ENCODE measurements at regions not wholly inside any gene's neighbourhood (a gene's known extent, or its start where the extent isn't known, plus 50 kb on each side); places are given as distances from the start of the nearest gene placed in this dataset.

DNA sequence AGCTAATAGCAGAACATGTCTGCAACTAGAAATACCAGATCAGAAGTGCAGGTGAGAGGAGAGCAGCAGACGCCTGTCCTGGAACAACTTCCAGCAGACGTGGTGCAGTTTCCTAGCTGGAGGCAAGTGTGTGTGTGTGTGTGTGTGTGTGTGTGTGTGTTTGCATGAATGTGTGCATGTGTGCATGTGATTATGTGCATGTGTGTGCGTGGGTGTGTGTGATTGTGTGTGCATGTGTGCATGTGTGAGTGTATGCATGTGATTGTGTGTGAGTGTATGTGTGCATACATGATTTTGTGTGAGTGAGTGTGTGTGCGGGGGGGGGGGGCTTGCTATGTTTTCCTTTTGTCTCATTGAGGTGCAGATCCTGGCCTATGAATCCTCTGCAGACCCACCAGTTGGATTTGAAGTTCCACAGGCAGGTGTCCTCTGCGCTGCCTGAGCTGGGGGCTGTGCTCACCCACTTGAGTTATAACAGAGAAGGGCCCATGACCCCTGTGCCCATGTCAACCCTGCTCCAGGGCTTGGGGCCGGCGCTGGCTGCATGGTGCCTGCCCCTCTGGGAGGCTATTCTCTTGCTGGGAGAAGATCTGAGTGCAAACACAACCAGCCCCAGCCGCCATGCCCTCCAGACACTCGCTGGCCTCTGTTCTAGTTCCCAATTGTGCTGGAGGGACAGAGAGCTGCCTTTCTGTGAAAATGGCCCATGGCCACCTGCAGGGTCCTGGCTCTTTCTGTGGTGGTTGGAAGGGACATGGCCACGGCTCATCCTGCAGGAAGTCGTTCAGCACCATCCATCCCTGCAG lies 821.3 kb downstream of the BRD1 start:
- RAD21 ChIA-PET (ENCODE audit: low non-redundant PET in 1 of 2, low total read pairs in 2 of 2, uncharacterized antibody in 2 of 2, unreplicated experiment in 2 of 2) = no interaction called here
- H4K20me1 ChIP-seq (ENCODE audit: insufficient read depth) = no peaks in the 10 kb centered on the region
- H3K27me3 ChIP-seq (ENCODE audit: insufficient read depth, low read length) = peaks cover 30% of the 10 kb centered on the region
- H3K4me1 ChIP-seq (ENCODE audit: control insufficient read depth in 1 of 2, insufficient read depth in 2 of 2, low read length in 2 of 2) = no peaks in the 10 kb centered on the region
- H2AFZ ChIP-seq (ENCODE audit: low read depth, low read length, poor library complexity, severe bottlenecking) = no peak overlapping the region
- H3K9me3 ChIP-seq (ENCODE audit: control insufficient read depth in 1 of 2, insufficient read depth in 1 of 2, low read depth in 1 of 2, low read length in 2 of 2) = no peaks in the 10 kb centered on the region; a peak in 1 of 4 replicates
- no peaks in the 10 kb centered on the region for H3K79me2 ChIP-seq (ENCODE audit: insufficient read depth, low read length)
- H3K27ac ChIP-seq (ENCODE audit: low read depth, low read length) = no peak overlapping the region
- ATAC-seq = no peak
- no peak overlapping the region for H3K4me3 ChIP-seq (replicated peaks in 1 of 2; ENCODE audit: low read depth in 1 of 2, low read length in 2 of 2)
- CTCF ChIA-PET = no interaction called here
- H3K9ac ChIP-seq (ENCODE audit: low read length) = no peak overlapping the region
- intact Hi-C loops (cut with micrococcal nuclease) = no loop called here
- H3K9me2 ChIP-seq (ENCODE audit: insufficient read depth) = no peaks in the 10 kb centered on the region
- no peaks in the 10 kb centered on the region for H3K36me3 ChIP-seq (ENCODE audit: control insufficient read depth in 1 of 2, insufficient read depth in 2 of 2, low read length in 2 of 2)
- POLR2A ChIA-PET = no interaction called here
- TF ChIP-seq TCF7L2 (IDR thresholded peaks at IDR 0.05; ENCODE audit: borderline replicate concordance, extremely low read depth, insufficient read depth, insufficient read length) (no peak), JUND (IDR thresholded peaks at IDR 0.05) (no peak), SRF (IDR thresholded peaks at IDR 0.05; ENCODE audit: low read depth) (no peak), POLR2A (IDR thresholded peaks at IDR 0.05; ENCODE audit: borderline replicate concordance, extremely low read depth, insufficient read depth, insufficient read length) (no peak)
- TF ChIP-seq, protein P1, sequence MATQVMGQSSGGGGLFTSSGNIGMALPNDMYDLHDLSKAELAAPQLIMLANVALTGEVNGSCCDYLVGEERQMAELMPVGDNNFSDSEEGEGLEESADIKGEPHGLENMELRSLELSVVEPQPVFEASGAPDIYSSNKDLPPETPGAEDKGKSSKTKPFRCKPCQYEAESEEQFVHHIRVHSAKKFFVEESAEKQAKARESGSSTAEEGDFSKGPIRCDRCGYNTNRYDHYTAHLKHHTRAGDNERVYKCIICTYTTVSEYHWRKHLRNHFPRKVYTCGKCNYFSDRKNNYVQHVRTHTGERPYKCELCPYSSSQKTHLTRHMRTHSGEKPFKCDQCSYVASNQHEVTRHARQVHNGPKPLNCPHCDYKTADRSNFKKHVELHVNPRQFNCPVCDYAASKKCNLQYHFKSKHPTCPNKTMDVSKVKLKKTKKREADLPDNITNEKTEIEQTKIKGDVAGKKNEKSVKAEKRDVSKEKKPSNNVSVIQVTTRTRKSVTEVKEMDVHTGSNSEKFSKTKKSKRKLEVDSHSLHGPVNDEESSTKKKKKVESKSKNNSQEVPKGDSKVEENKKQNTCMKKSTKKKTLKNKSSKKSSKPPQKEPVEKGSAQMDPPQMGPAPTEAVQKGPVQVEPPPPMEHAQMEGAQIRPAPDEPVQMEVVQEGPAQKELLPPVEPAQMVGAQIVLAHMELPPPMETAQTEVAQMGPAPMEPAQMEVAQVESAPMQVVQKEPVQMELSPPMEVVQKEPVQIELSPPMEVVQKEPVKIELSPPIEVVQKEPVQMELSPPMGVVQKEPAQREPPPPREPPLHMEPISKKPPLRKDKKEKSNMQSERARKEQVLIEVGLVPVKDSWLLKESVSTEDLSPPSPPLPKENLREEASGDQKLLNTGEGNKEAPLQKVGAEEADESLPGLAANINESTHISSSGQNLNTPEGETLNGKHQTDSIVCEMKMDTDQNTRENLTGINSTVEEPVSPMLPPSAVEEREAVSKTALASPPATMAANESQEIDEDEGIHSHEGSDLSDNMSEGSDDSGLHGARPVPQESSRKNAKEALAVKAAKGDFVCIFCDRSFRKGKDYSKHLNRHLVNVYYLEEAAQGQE (IDR thresholded peaks at IDR 0.05; ENCODE audit: low read depth) = no peak
- BruUV-seq (replicated peaks) = no TSS peak
- no peak for DNase-seq (ENCODE audit: low read depth, low spot score)
- H3K4me2 ChIP-seq (ENCODE audit: low read length) = no peak overlapping the region

DNA sequence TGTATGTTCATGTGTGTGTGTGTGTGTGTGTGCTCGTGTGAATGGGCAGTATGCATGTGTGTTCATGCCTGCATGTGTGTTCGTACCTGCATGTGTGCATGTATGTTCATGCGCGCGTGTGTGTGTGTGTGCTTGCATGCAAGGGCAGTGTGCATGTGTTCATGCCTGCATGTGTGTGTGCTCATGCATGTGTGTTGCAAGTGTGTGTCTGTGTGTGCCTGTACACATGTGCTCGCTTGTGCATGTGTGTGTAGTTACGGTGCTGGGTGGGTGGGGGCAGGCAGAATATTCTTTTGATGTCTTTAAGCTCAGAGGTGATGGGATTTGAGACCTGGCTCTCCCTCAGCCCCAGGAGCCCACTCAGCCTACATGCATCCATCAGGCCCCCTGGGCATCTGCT lies 822.1 kb downstream of the BRD1 start:
- intact Hi-C loops (cut with micrococcal nuclease) = no loop called here
- Histone ChIP-seq H3K79me2 (ENCODE audit: insufficient read depth, low read length) (no peaks in the 10 kb centered on the region), H3K4me2 (ENCODE audit: low read length) (no peak overlapping the region), H3K9me3 (ENCODE audit: control insufficient read depth in 1 of 2, insufficient read depth in 1 of 2, low read depth in 1 of 2, low read length in 2 of 2) (no peaks in the 10 kb centered on the region; a peak in 1 of 4 replicates), H3K4me1 (ENCODE audit: control insufficient read depth in 1 of 2, insufficient read depth in 2 of 2, low read length in 2 of 2) (no peaks in the 10 kb centered on the region), H4K20me1 (ENCODE audit: insufficient read depth) (no peaks in the 10 kb centered on the region), H2AFZ (ENCODE audit: low read depth, low read length, poor library complexity, severe bottlenecking) (no peak overlapping the region), H3K36me3 (ENCODE audit: control insufficient read depth in 1 of 2, insufficient read depth in 2 of 2, low read length in 2 of 2) (no peaks in the 10 kb centered on the region), H3K4me3 (replicated peaks in 1 of 2; ENCODE audit: low read depth in 1 of 2, low read length in 2 of 2) (no peak overlapping the region), H3K27ac (ENCODE audit: low read depth, low read length) (no peak overlapping the region), H3K9ac (ENCODE audit: low read length) (no peak overlapping the region), H3K27me3 (ENCODE audit: insufficient read depth, low read length) (peaks cover 26% of the 10 kb centered on the region), H3K9me2 (ENCODE audit: insufficient read depth) (no peaks in the 10 kb centered on the region)
- POLR2A ChIA-PET = no interaction called here
- BruUV-seq (replicated peaks) = no TSS peak
- RAD21 ChIA-PET (ENCODE audit: low non-redundant PET in 1 of 2, low total read pairs in 2 of 2, uncharacterized antibody in 2 of 2, unreplicated experiment in 2 of 2) = no interaction called here
- DNase-seq (ENCODE audit: low read depth, low spot score) (no peak), ATAC-seq (no peak)
- CTCF ChIA-PET = no interaction called here
- TF ChIP-seq JUND (IDR thresholded peaks at IDR 0.05) = no peak
- TF ChIP-seq TCF7L2 (IDR thresholded peaks at IDR 0.05; ENCODE audit: borderline replicate concordance, extremely low read depth, insufficient read depth, insufficient read length) = no peak
- TF ChIP-seq ZFX (IDR thresholded peaks at IDR 0.05) = no peak
